HFFc6 (cell line): ENCODE measurements at regions not wholly inside any gene's neighbourhood (a gene's known extent, or its start where the extent isn't known, plus 50 kb on each side); places are given as distances from the start of the nearest gene placed in this dataset.

Experiments used
- DNase-seq: peaks from one replicate; pipeline ENCODE4 v3.0.0-alpha.2; 2018
- H3K27ac Mint-ChIP-seq: 2 replicates; pipeline ENCODE4 v1.8.0; 2020; ENCODE audit warnings: mild to moderate bottlenecking, mixed read lengths
- H3K27me3 Mint-ChIP-seq: 2 replicates; pipeline ENCODE4 v1.8.0; 2021; ENCODE audit warnings: mild to moderate bottlenecking, moderate library complexity, mixed read lengths; ENCODE audit not compliant: insufficient read depth
- H3K36me3 Mint-ChIP-seq: 2 replicates; pipeline ENCODE4 v1.8.0; 2021; ENCODE audit warnings: low read depth, mixed read lengths
- H3K4me1 Mint-ChIP-seq: 2 replicates; pipeline ENCODE4 v1.8.0; 2020; ENCODE audit warnings: low read depth, mixed read lengths
- H3K4me3 Mint-ChIP-seq: 2 replicates; pipeline ENCODE4 v1.8.0; 2020; ENCODE audit warnings: mild to moderate bottlenecking, moderate library complexity, mixed read lengths
- H3K9me3 Mint-ChIP-seq: 2 replicates; pipeline ENCODE4 v1.8.0; 2020; ENCODE audit warnings: mild to moderate bottlenecking, mixed read lengths
- CTCF ChIP-seq: fragments of 200-600 bp; sonication (generic); IDR thresholded peaks from 2 replicates; pipeline ENCODE4 v1.5.0; 2021; ENCODE audit warnings: antibody characterized with exemption, mild to moderate bottlenecking

- Mint-ChIP-seq H3K4me1 (no peaks in the 10 kb centered on the region), H3K9me3 (peaks cover 6% of the 10 kb centered on the region; the same call in 1 of the 2 replicates), H3K36me3 (no peaks in the 10 kb centered on the region), H3K27ac (peak overlapping the region; percentile 40; the same call in 1 of the 2 replicates), H3K4me3 (peak overlapping the region; percentile 85), H3K27me3 (no peaks in the 10 kb centered on the region)
- TF ChIP-seq CTCF = no peak
- no peak for DNase-seq
These were observed 1153.3 kb upstream of the TMEFF2 start for GRCh38 chr2:193348055-193348454.

GRCh38 chr2:193336781-193337180 is 1142.0 kb upstream of the TMEFF2 start:
- H3K27ac Mint-ChIP-seq = no peak overlapping the region
- no peaks in the 10 kb centered on the region for H3K4me1 Mint-ChIP-seq
- no peak for DNase-seq

GRCh38 chr2:193334401-193334800 is 1139.7 kb upstream of the TMEFF2 start:
- H3K27ac Mint-ChIP-seq = no peak overlapping the region
- H3K4me1 Mint-ChIP-seq = no peaks in the 10 kb centered on the region
- TF ChIP-seq CTCF = no peak
- H3K4me3 Mint-ChIP-seq = no peak overlapping the region
- DNase-seq = no peak
- no peaks in the 10 kb centered on the region for H3K36me3 Mint-ChIP-seq
- H3K9me3 Mint-ChIP-seq = peaks cover 14% of the 10 kb centered on the region
- H3K27me3 Mint-ChIP-seq = peaks cover 1% of the 10 kb centered on the region; the same call in 1 of the 2 replicates

More at GRCh38 chr2:193336781-193337180, 1142.0 kb upstream of the TMEFF2 start:
- TF ChIP-seq CTCF = no peak
- Mint-ChIP-seq H3K36me3 (no peaks in the 10 kb centered on the region), H3K9me3 (peaks cover 7% of the 10 kb centered on the region), H3K27me3 (peaks cover 1% of the 10 kb centered on the region; the same call in 1 of the 2 replicates), H3K4me3 (no peak overlapping the region)

- Mint-ChIP-seq H3K27ac (no peak overlapping the region), H3K9me3 (peaks cover 12% of the 10 kb centered on the region), H3K4me3 (no peak overlapping the region), H3K4me1 (no peaks in the 10 kb centered on the region), H3K36me3 (no peaks in the 10 kb centered on the region), H3K27me3 (peaks cover 3% of the 10 kb centered on the region; the same call in 1 of the 2 replicates)
- DNase-seq = no peak
- TF ChIP-seq CTCF = no peak
These were observed 1138.8 kb upstream of the TMEFF2 start for GRCh38 chr2:193333539-193333938.

GRCh38 chr2:193332941-193333340 is 1138.2 kb upstream of the TMEFF2 start:
- no peak overlapping the region for H3K27ac Mint-ChIP-seq
- peaks cover 3% of the 10 kb centered on the region; the same call in 1 of the 2 replicates for H3K27me3 Mint-ChIP-seq
- DNase-seq = no peak
- no peak overlapping the region for H3K4me3 Mint-ChIP-seq
- H3K36me3 Mint-ChIP-seq = no peaks in the 10 kb centered on the region
- no peak for TF ChIP-seq CTCF
- no peaks in the 10 kb centered on the region for H3K4me1 Mint-ChIP-seq
- H3K9me3 Mint-ChIP-seq = peaks cover 12% of the 10 kb centered on the region

GRCh38 chr2:193331676-193332075 is 1136.9 kb upstream of the TMEFF2 start:
- Mint-ChIP-seq H3K27ac (no peak overlapping the region), H3K9me3 (peaks cover 16% of the 10 kb centered on the region), H3K27me3 (peaks cover 3% of the 10 kb centered on the region; the same call in 1 of the 2 replicates), H3K4me1 (no peaks in the 10 kb centered on the region), H3K4me3 (no peak overlapping the region; the same call in 1 of the 2 replicates), H3K36me3 (no peaks in the 10 kb centered on the region)
- TF ChIP-seq CTCF = no peak
- DNase-seq = no peak
